IMR-90 (cell line): ENCODE measurements at regions not wholly inside any gene's neighbourhood (a gene's known extent, or its start where the extent isn't known, plus 50 kb on each side); places are given as distances from the start of the nearest gene placed in this dataset.

Experiments
- ATAC-seq: fragments of 200-7000 bp; cut with Tn5 transposase; 2 replicates; pipeline ENCODE4 v1.9.1; 2020; ENCODE audit warnings: low read depth, mild to moderate bottlenecking, moderate library complexity
- BruUV-seq: library from RNA; stranded (reverse); fragments of 400-500 nt; replicated peaks from 2 replicates; lab custom pipeline; 2021; lab: Mats Ljungman, UMichigan
- CTCF ChIA-PET: fragments of 300-600 bp; formaldehyde crosslinking; extraction: SDS; loops from one replicate; lab custom pipeline; 2021; ENCODE audit warnings: antibody characterized with exemption; lab: Yijun Ruan, JAX
- POLR2A ChIA-PET: fragments of 300-600 bp; sonication (Branson Sonifier 250); formaldehyde crosslinking; loops from one replicate; lab custom pipeline; 2022; ENCODE audit warnings: antibody characterized with exemption; ENCODE audit not compliant: unreplicated experiment; lab: Charles Lee
- DNase-seq: peaks from one replicate; pipeline ENCODE4 v3.0.0; 2013
- H2AFZ ChIP-seq: replicated peaks from 2 replicates; pipeline ENCODE3; 2013; ENCODE audit warnings: low read length, mild to moderate bottlenecking; ENCODE audit not compliant: poor library complexity
- H2AK5ac ChIP-seq: 2 replicates; pipeline ENCODE4 v1.6.1; 2013; ENCODE audit warnings: low read depth, low read length, inconsistent platforms
- H2AK9ac ChIP-seq: replicated peaks from 2 replicates; pipeline ENCODE3; 2013; ENCODE audit warnings: mild to moderate bottlenecking, low read depth, low read length, moderate library complexity; ENCODE audit not compliant: poor library complexity
- H2BK120ac ChIP-seq: 2 replicates; pipeline ENCODE4 v1.6.1; 2013; ENCODE audit warnings: low read depth, low read length, inconsistent platforms
- H2BK15ac ChIP-seq: 3 replicates; pipeline ENCODE4 v1.6.1; 2013; ENCODE audit warnings: low read depth, low read length, inconsistent platforms
- H2BK20ac ChIP-seq: 2 replicates; pipeline ENCODE4 v1.6.1; 2013; ENCODE audit warnings: low read depth, mild to moderate bottlenecking, inconsistent platforms, low read length, moderate library complexity
- H2BK5ac ChIP-seq: 2 replicates; pipeline ENCODE4 v1.6.1; 2013; ENCODE audit warnings: mild to moderate bottlenecking, low read depth, low read length, inconsistent platforms; ENCODE audit not compliant: poor library complexity, severe bottlenecking
- H3K14ac ChIP-seq: replicated peaks from 2 replicates; pipeline ENCODE4 v1.6.1; 2013; ENCODE audit warnings: low read depth, low read length, inconsistent platforms
- H3K18ac ChIP-seq: 2 replicates; pipeline ENCODE4 v1.6.1; 2013; ENCODE audit warnings: low read depth, low read length, control low read depth
- H3K23ac ChIP-seq: 2 replicates; pipeline ENCODE4 v1.6.1; 2013; ENCODE audit warnings: low read depth, low read length, inconsistent platforms
- H3K27ac ChIP-seq: 2 replicates; pipeline ENCODE4 v1.5.1; 2013; ENCODE audit warnings: mild to moderate bottlenecking, control low read depth, low read length; ENCODE audit not compliant: insufficient read depth
- H3K27me3 ChIP-seq: 2 replicates; pipeline ENCODE4 v1.6.1; 2013; ENCODE audit warnings: low read length; ENCODE audit not compliant: control insufficient read depth, insufficient read depth
- H3K36me3 ChIP-seq: 2 replicates; pipeline ENCODE4 v1.6.1; 2013; ENCODE audit warnings: low read length, mixed read lengths; ENCODE audit not compliant: control insufficient read depth, insufficient read depth
- H3K4ac ChIP-seq: 2 replicates; pipeline ENCODE4 v1.6.1; 2013; ENCODE audit warnings: low read depth, low read length, inconsistent platforms
- H3K4me1 ChIP-seq: 2 replicates; pipeline ENCODE4 v1.6.1; 2013; ENCODE audit warnings: low read length, mixed read lengths; ENCODE audit not compliant: control insufficient read depth, insufficient read depth
- H3K4me2 ChIP-seq: 2 replicates; pipeline ENCODE4 v1.6.1; 2013; ENCODE audit warnings: low read depth, mild to moderate bottlenecking, control low read depth, low read length, moderate library complexity
- H3K4me3 ChIP-seq: 2 replicates; pipeline ENCODE4 v1.5.1; 2013; ENCODE audit warnings: low read depth, mild to moderate bottlenecking, control low read depth, low read length, moderate library complexity; ENCODE audit not compliant: insufficient read depth
- H3K56ac ChIP-seq: 2 replicates; pipeline ENCODE4 v1.6.1; 2013; ENCODE audit warnings: low read length, inconsistent platforms; ENCODE audit not compliant: insufficient read depth; ENCODE audit errors: extremely low read depth
- H3K79me1 ChIP-seq, 2 experiments: 2 replicates each; pipeline ENCODE4 v1.6.1; 2013; ENCODE audit warnings: low read length in 2 of 2, inconsistent platforms in 1 of 2, low read depth in 1 of 2
- H3K9ac ChIP-seq: 2 replicates; pipeline ENCODE4 v1.6.1; 2013; ENCODE audit warnings: low read depth, low read length, control low read depth
- H3K9me1 ChIP-seq: 2 replicates; pipeline ENCODE4 v1.6.1; 2013; ENCODE audit warnings: low read length, inconsistent platforms; ENCODE audit not compliant: insufficient read depth
- H3K9me3 ChIP-seq: 2 replicates; pipeline ENCODE4 v1.6.1; 2013; ENCODE audit warnings: low read length; ENCODE audit not compliant: control insufficient read depth, insufficient read depth
- H4K20me1 ChIP-seq: 2 replicates; pipeline ENCODE4 v1.6.1; 2013; ENCODE audit warnings: low read length, inconsistent platforms; ENCODE audit not compliant: insufficient read depth
- H4K5ac ChIP-seq: 2 replicates; pipeline ENCODE4 v1.6.1; 2013; ENCODE audit warnings: mild to moderate bottlenecking, low read depth, low read length, control low read depth
- H4K8ac ChIP-seq, 2 experiments: 2 replicates each; pipeline ENCODE4 v1.6.1; 2013; ENCODE audit warnings: low read depth in 2 of 2, low read length in 2 of 2, control low read depth in 1 of 2, inconsistent platforms in 1 of 2
- H4K91ac ChIP-seq: 2 replicates; pipeline ENCODE4 v1.6.1; 2013; ENCODE audit warnings: low read depth, low read length, inconsistent platforms; ENCODE audit not compliant: insufficient read depth
- CHD1 ChIP-seq: IDR thresholded peaks from 2 replicates; pipeline ENCODE4 v1.6.1; 2012; ENCODE audit warnings: low read depth, low read length, improper control_type of control experiment
- ELK1 ChIP-seq: fragments of 150-350 bp; IDR thresholded peaks from 2 replicates; pipeline ENCODE4 v1.6.1; 2016; ENCODE audit warnings: low read depth, mild to moderate bottlenecking, low read length, moderate library complexity, borderline replicate concordance
- MAZ ChIP-seq: IDR thresholded peaks from 2 replicates; pipeline ENCODE4 v1.6.1; 2012; ENCODE audit warnings: low read depth, mild to moderate bottlenecking, low read length, improper control_type of control experiment, moderate library complexity, borderline replicate concordance
- MXI1 ChIP-seq: IDR thresholded peaks from 2 replicates; pipeline ENCODE4 v1.6.1; 2012; ENCODE audit warnings: low read depth, mild to moderate bottlenecking, low read length, moderate library complexity, borderline replicate concordance
- RFX5 ChIP-seq: IDR thresholded peaks from 2 replicates; pipeline ENCODE4 v1.8.0; 2012; ENCODE audit warnings: low read depth, mild to moderate bottlenecking, low read length, moderate library complexity
- USF2 ChIP-seq: fragments of 150-350 bp; IDR thresholded peaks from 2 replicates; pipeline ENCODE4 v1.6.1; 2017; ENCODE audit warnings: mild to moderate bottlenecking, antibody characterized with exemption, low read length, low read depth
- WGBS, 2 experiments: methylation state at CpG; one replicate each; pipeline versions ENCODE4 v1.1.5 to v1.1.7; 2013; ENCODE audit warnings: missing lambda C conversion rate in 2 of 2; ENCODE audit not compliant: insufficient read length in 1 of 2; ENCODE audit errors: extremely low coverage in 2 of 2; 5-methylcytosine and 5-hydroxymethylcytosine counted together
- dilution Hi-C: fragments of 300-500 bp; cut with HindIII; formaldehyde crosslinking; loops from one replicate; pipeline ENCODE4 v1.14.3; 2018; ENCODE audit warnings: low sequenced_read_pairs; ENCODE audit not compliant: unreplicated experiment
- in situ Hi-C: fragments of 300-500 bp; cut with MboI; formaldehyde crosslinking; loops from 3 replicates; pipeline ENCODE4 v1.14.3; 2019; ENCODE audit warnings: low sequenced_read_pairs, inconsistent platforms, mixed read lengths
- intact Hi-C: fragments of 100-400 bp; cut with micrococcal nuclease; formaldehyde crosslinking; loops from 2 replicates; pipeline ENCODE4 v1.10.0; 2022

GRCh38 chr4:177064729-177065394 lies 244.8 kb upstream of the NEIL3 start:
- no peak overlapping the region for H4K5ac ChIP-seq
- H3K27ac ChIP-seq: no peak overlapping the region
- H3K9ac ChIP-seq: no peak overlapping the region
- no peak overlapping the region for H3K4me3 ChIP-seq
- no peaks in the 10 kb centered on the region for H3K27me3 ChIP-seq
- H2AK5ac ChIP-seq: no peak overlapping the region
- no peak overlapping the region for H3K4ac ChIP-seq
- H2BK120ac ChIP-seq: no peak overlapping the region
- in situ Hi-C loops (no loop called here), intact Hi-C loops (no loop called here), dilution Hi-C loops (no loop called here)
- no peak for TF ChIP-seq MAZ
- TF ChIP-seq MXI1: no peak
- no peak for TF ChIP-seq ELK1
- no peak for TF ChIP-seq CHD1
- no peak for TF ChIP-seq RFX5
- TF ChIP-seq USF2: no peak
- no peaks in the 10 kb centered on the region for H3K79me1 ChIP-seq
- no peaks in the 10 kb centered on the region for H3K9me1 ChIP-seq
- no peak overlapping the region for H2AFZ ChIP-seq
- H3K23ac ChIP-seq: no peak overlapping the region
- H3K36me3 ChIP-seq: no peaks in the 10 kb centered on the region
- H4K8ac ChIP-seq: no peak overlapping the region
- no peaks in the 10 kb centered on the region for H3K9me3 ChIP-seq
- no peak overlapping the region for H3K18ac ChIP-seq
- ChIA-PET CTCF (interaction anchor here (0.6 kb wide), 1 partner anchor 320 kb away, joined by 3 read pairs; no protein-coding TSS in a partner anchor), POLR2A (no interaction called here)
- no peak overlapping the region for H2BK20ac ChIP-seq
- no peaks in the 10 kb centered on the region for H3K4me1 ChIP-seq
- DNase-seq (no peak), ATAC-seq (no peak)
- H3K4me2 ChIP-seq: no peak overlapping the region
- H4K91ac ChIP-seq: no peak overlapping the region
- no CpG with 5 or more reads among the region's 5 CpGs for WGBS, 2 experiments
- H3K14ac ChIP-seq: no peak overlapping the region
- H3K56ac ChIP-seq: no peak overlapping the region
- no peak overlapping the region for H2BK15ac ChIP-seq
- H2AK9ac ChIP-seq: no peak overlapping the region
- H2BK5ac ChIP-seq: no peak overlapping the region
- no TSS peak for BruUV-seq
- no peaks in the 10 kb centered on the region for H4K20me1 ChIP-seq
